ENCODE measurements at regions not wholly inside any gene's neighbourhood (a gene's known extent, or its start where the extent isn't known, plus 50 kb on each side); places are given as distances from the start of the nearest gene placed in this dataset.

- TF ChIP-seq REST (IDR thresholded peaks at IDR 0.05), result no peak
- no peak for TF ChIP-seq ELK1 (IDR thresholded peaks at IDR 0.05; ENCODE audit: low read depth, low read length)
These were observed 590.9 kb downstream of the ARAP2 start (continued) for GRCh38 chr4:35653451-35653850.

- Histone ChIP-seq H3K9me3 (no peaks in the 10 kb centered on the region), H3K4me1 (no peaks in the 10 kb centered on the region), H3K4me3 (no peak overlapping the region), H3K4me2 (no peak overlapping the region), H3K27ac (no peak overlapping the region)
- POLR2A ChIA-PET, result no interaction called here
- DNase-seq (ENCODE audit: low read depth in 1 of 2, low spot score in 1 of 2), result no peak
- TF ChIP-seq HOXB13 (CRISPR knock-in tag; IDR thresholded peaks at IDR 0.05; ENCODE audit: low read depth), result no peak
- peak; percentile 52 for TF ChIP-seq MAFK (IDR thresholded peaks at IDR 0.05; ENCODE audit: partially characterized antibody)
- TF ChIP-seq PBX3 (IDR thresholded peaks at IDR 0.05), result no peak
- no peak for TF ChIP-seq HDAC2 (IDR thresholded peaks at IDR 0.05)
- 4% methylated on average over 1 of the region's 1 CpG for WGBS (ENCODE audit: missing lambda C conversion rate)
- no peak for FAIRE-seq
- CTCF ChIA-PET, result no interaction called here
- ATAC-seq, result no peak
These were observed 571.2 kb downstream of the ARAP2 start for GRCh38 chr4:35673137-35673536.

GRCh38 chr4:35684755-35685154 lies 559.6 kb downstream of the ARAP2 start:
- Histone ChIP-seq H3K4me2 (no peak overlapping the region), H3K9me3 (no peaks in the 10 kb centered on the region), H3K4me1 (no peaks in the 10 kb centered on the region), H3K27ac (no peak overlapping the region), H3K4me3 (no peak overlapping the region)
- no peak for DNase-seq (ENCODE audit: low read depth in 1 of 2, low spot score in 1 of 2)
- 26% methylated on average over 1 of the region's 1 CpG for WGBS (ENCODE audit: missing lambda C conversion rate)
- POLR2A ChIA-PET, result no interaction called here
- no peak for FAIRE-seq
- TF ChIP-seq RAD21 (conservative IDR thresholded peaks at IDR 0.05 in 1 of 2, IDR thresholded peaks at IDR 0.05 in 1 of 2) (no peak), HMGXB4 (CRISPR knock-in tag; IDR thresholded peaks at IDR 0.05; ENCODE audit: borderline replicate concordance) (no peak), E2F6 (IDR thresholded peaks at IDR 0.05; ENCODE audit: borderline replicate concordance, low read depth) (no peak), MAFK (IDR thresholded peaks at IDR 0.05; ENCODE audit: partially characterized antibody) (no peak), RCOR1 (IDR thresholded peaks at IDR 0.05; ENCODE audit: low read depth, low read length) (no peak), JUNB (IDR thresholded peaks at IDR 0.05) (no peak), CTCF (IDR thresholded peaks at IDR 0.05) (no peak)
- no peak for ATAC-seq
- CTCF ChIA-PET, result no interaction called here
